ENCODE measurements at regions not wholly inside any gene's neighbourhood (a gene's known extent, or its start where the extent isn't known, plus 50 kb on each side); places are given as distances from the start of the nearest gene placed in this dataset.
"Not testable (repeated sequence)": the region's sequence is repeated elsewhere in the genome, so short reads cannot be mapped to it uniquely, and the experiment has no call there.

- not testable (repeated sequence) for TF ChIP-seq POLR2A (IDR thresholded peaks at IDR 0.05; ENCODE audit: low read length); GATA1 (IDR thresholded peaks at IDR 0.05; ENCODE audit: low read depth, low read length)
Measured at GRCh38 chr21:9746311-9746710, 775.1 kb upstream of the TPTE start.
